GM12878 (cell line): ENCODE measurements at regions not wholly inside any gene's neighbourhood (a gene's known extent, or its start where the extent isn't known, plus 50 kb on each side); places are given as distances from the start of the nearest gene placed in this dataset.

Source experiments
- ATAC-seq: fragments of 200-7000 bp; cut with Tn5 transposase; 3 replicates; pipeline ENCODE4 v1.9.1; 2020; ENCODE audit warnings: mild to moderate bottlenecking, moderate library complexity
- BruUV-seq: library from RNA; stranded (reverse); fragments of 400-500 nt; replicated peaks from 2 replicates; lab custom pipeline; 2021; lab: Mats Ljungman, UMichigan
- CTCF ChIA-PET: fragments of 300-600 bp; sonication (Branson Sonifier 250); formaldehyde crosslinking; extraction: SDS; loops from one replicate; lab custom pipeline; 2021; ENCODE audit warnings: inconsistent platforms; lab: Yijun Ruan, JAX
- POLR2A ChIA-PET: fragments of 350-600 bp; formaldehyde crosslinking; extraction: SDS; loops from one replicate; lab custom pipeline; 2021; ENCODE audit warnings: inconsistent platforms; lab: Charles Lee
- RAD21 ChIA-PET: fragments of 300-600 bp; sonication (Branson Sonifier 250); formaldehyde crosslinking; loops from one replicate; lab custom pipeline; 2023; ENCODE audit warnings: antibody characterized with exemption; ENCODE audit not compliant: unreplicated experiment; lab: Charles Lee
- SMC1A ChIA-PET: fragments of 300-600 bp; sonication (Branson Sonifier 250); formaldehyde crosslinking; loops from one replicate; lab custom pipeline; 2023; ENCODE audit not compliant: unreplicated experiment, uncharacterized antibody; lab: Charles Lee
- DNase-seq: peaks from one replicate; pipeline ENCODE4 v3.0.0-alpha.2; 2011; ENCODE audit warnings: low read depth, low spot score
- FAIRE-seq: peaks from 3 replicates; lab custom pipeline; 2011; peaks lifted over from hg19 to GRCh38; lab: Jason Lieb, UNC
- H2AFZ ChIP-seq: 2 replicates; pipeline ENCODE4 v1.6.0; 2011; ENCODE audit warnings: low read depth, low read length, control low read depth; ENCODE audit not compliant: control insufficient read depth
- H3K27ac ChIP-seq: 2 replicates; pipeline ENCODE4 v1.5.1; 2011; ENCODE audit warnings: control low read depth; ENCODE audit not compliant: control insufficient read depth, insufficient read depth
- H3K27me3 ChIP-seq, 2 experiments: replicated peaks in 1 of 2; 2 replicates each; pipeline versions ENCODE4 v1.6.0 to v1.6.1; 2011; ENCODE audit warnings: low read length in 1 of 2; ENCODE audit not compliant: control insufficient read depth in 2 of 2, insufficient read depth in 2 of 2
- H3K36me3 ChIP-seq, 2 experiments: 2 replicates each; pipeline ENCODE4 v1.5.1; 2011; ENCODE audit warnings: low read length in 1 of 2; ENCODE audit not compliant: control insufficient read depth in 2 of 2, insufficient read depth in 2 of 2
- H3K4me1 ChIP-seq: 2 replicates; pipeline ENCODE4 v1.6.1; 2011; ENCODE audit warnings: mild to moderate bottlenecking, low read length, moderate library complexity, mixed read lengths; ENCODE audit not compliant: control insufficient read depth, insufficient read depth
- H3K4me2 ChIP-seq: 2 replicates; pipeline ENCODE4 v1.6.0; 2011; ENCODE audit warnings: control low read depth; ENCODE audit not compliant: control insufficient read depth, insufficient read depth
- H3K4me3 ChIP-seq: fragments of 200-600 bp; sonication (generic); 2 replicates; pipeline ENCODE4 v1.5.1; 2016
- H3K79me2 ChIP-seq: 2 replicates; pipeline ENCODE4 v1.6.0; 2011; ENCODE audit warnings: low read length; ENCODE audit not compliant: control insufficient read depth, insufficient read depth
- H3K9ac ChIP-seq: 2 replicates; pipeline ENCODE4 v1.8.0; 2011; ENCODE audit warnings: low read length, control low read depth, mixed read lengths; ENCODE audit not compliant: control insufficient read depth, insufficient read depth
- H3K9me3 ChIP-seq: replicated peaks from 3 replicates; pipeline ENCODE4 v1.5.1; 2011; ENCODE audit warnings: mild to moderate bottlenecking, low read length; ENCODE audit not compliant: control insufficient read depth, insufficient read depth
- H4K20me1 ChIP-seq: 2 replicates; pipeline ENCODE4 v1.6.0; 2011; ENCODE audit not compliant: control insufficient read depth, insufficient read depth
- EED ChIP-seq: sonication (generic); IDR thresholded peaks from 2 replicates; pipeline ENCODE4 v1.6.1; 2016; ENCODE audit warnings: antibody characterized with exemption, low read depth
- HCFC1 ChIP-seq: fragments of 150-350 bp; IDR thresholded peaks from 2 replicates; pipeline ENCODE4 v1.6.1; 2014; ENCODE audit warnings: low read length
- MEF2A ChIP-seq: IDR thresholded peaks from 2 replicates; pipeline ENCODE4 v1.6.1; 2011; ENCODE audit warnings: low read depth, mild to moderate bottlenecking, low read length, moderate library complexity; ENCODE audit not compliant: insufficient read depth
- NFIC ChIP-seq: IDR thresholded peaks from 2 replicates; pipeline ENCODE4 v1.6.1; 2012; ENCODE audit warnings: low read depth, mild to moderate bottlenecking, inconsistent platforms, low read length, moderate library complexity
- SREBF2 ChIP-seq: IDR thresholded peaks from 2 replicates; pipeline ENCODE4 v1.6.1; 2012; ENCODE audit warnings: mild to moderate bottlenecking, low read length
- WGBS: methylation state at CpG from one replicate; pipeline ENCODE4 v1.1.6; 2016; ENCODE audit warnings: low lambda C conversion rate; ENCODE audit not compliant: insufficient replicate concordance, insufficient coverage; ENCODE audit errors: missing lambda C conversion rate; 5-methylcytosine and 5-hydroxymethylcytosine counted together
- in situ Hi-C: fragments of 300-500 bp; cut with MboI; formaldehyde crosslinking; loops from 9 replicates; pipeline ENCODE4 v1.14.3; 2018; ENCODE audit warnings: mixed read lengths
- intact Hi-C: fragments of 100-400 bp; cut with micrococcal nuclease; formaldehyde crosslinking; loops from one replicate; pipeline ENCODE4 v1.14.2; 2022; ENCODE audit not compliant: unreplicated experiment
- TF ChIP-seq, protein P1 (sequence below): fragments of 450-650 bp; IDR thresholded peaks from 2 replicates; pipeline ENCODE4 v1.6.1; 2017; ENCODE audit warnings: mild to moderate bottlenecking, moderate library complexity
- TF ChIP-seq, protein P2 (sequence below): fragments of 450-650 bp; formaldehyde crosslinking; IDR thresholded peaks from 2 replicates; pipeline ENCODE4 v1.4.0; 2020; ENCODE audit warnings: mild to moderate bottlenecking, moderate library complexity
- TF ChIP-seq, protein P3 (sequence below): fragments of 450-650 bp; IDR thresholded peaks from 2 replicates; pipeline ENCODE4 v1.6.1; 2018; ENCODE audit warnings: borderline replicate concordance, mild to moderate bottlenecking; ENCODE audit not compliant: partially characterized antibody

DNA sequence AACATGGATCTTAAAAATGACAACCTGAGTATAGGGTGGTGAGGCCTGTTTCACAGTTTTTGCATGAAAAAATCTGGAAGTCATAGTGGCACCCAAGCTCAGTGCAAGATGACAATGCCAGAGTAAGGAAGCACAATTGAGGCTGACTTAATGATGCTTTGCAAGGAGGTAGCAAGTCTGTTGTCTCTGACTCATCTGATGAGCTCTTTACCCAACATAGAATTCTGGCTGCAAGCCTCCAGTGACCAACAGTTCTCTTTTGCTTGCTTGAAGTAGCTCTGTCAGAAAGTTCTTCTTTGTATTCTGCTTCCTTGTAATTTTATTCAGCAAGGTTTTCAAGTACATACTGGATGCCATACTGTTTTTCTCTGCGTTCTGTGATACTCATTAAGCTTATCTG, 117.1 kb downstream of the FOXD2 start:
- Histone ChIP-seq H3K27me3 (no peaks in the 10 kb centered on the region; a peak in 1 of 4 replicates), H2AFZ (no peak overlapping the region), H3K36me3 (no peaks in the 10 kb centered on the region), H3K4me2 (no peak overlapping the region), H3K27ac (no peak overlapping the region), H3K9ac (no peak overlapping the region), H3K9me3 (no peaks in the 10 kb centered on the region), H4K20me1 (no peaks in the 10 kb centered on the region), H3K4me3 (no peak overlapping the region), H3K4me1 (no peaks in the 10 kb centered on the region), H3K79me2 (no peaks in the 10 kb centered on the region)
- TF ChIP-seq, protein P1, sequence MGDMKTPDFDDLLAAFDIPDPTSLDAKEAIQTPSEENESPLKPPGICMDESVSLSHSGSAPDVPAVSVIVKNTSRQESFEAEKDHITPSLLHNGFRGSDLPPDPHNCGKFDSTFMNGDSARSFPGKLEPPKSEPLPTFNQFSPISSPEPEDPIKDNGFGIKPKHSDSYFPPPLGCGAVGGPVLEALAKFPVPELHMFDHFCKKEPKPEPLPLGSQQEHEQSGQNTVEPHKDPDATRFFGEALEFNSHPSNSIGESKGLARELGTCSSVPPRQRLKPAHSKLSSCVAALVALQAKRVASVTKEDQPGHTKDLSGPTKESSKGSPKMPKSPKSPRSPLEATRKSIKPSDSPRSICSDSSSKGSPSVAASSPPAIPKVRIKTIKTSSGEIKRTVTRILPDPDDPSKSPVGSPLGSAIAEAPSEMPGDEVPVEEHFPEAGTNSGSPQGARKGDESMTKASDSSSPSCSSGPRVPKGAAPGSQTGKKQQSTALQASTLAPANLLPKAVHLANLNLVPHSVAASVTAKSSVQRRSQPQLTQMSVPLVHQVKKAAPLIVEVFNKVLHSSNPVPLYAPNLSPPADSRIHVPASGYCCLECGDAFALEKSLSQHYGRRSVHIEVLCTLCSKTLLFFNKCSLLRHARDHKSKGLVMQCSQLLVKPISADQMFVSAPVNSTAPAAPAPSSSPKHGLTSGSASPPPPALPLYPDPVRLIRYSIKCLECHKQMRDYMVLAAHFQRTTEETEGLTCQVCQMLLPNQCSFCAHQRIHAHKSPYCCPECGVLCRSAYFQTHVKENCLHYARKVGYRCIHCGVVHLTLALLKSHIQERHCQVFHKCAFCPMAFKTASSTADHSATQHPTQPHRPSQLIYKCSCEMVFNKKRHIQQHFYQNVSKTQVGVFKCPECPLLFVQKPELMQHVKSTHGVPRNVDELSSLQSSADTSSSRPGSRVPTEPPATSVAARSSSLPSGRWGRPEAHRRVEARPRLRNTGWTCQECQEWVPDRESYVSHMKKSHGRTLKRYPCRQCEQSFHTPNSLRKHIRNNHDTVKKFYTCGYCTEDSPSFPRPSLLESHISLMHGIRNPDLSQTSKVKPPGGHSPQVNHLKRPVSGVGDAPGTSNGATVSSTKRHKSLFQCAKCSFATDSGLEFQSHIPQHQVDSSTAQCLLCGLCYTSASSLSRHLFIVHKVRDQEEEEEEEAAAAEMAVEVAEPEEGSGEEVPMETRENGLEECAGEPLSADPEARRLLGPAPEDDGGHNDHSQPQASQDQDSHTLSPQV: no peak
- TF ChIP-seq, protein P2, sequence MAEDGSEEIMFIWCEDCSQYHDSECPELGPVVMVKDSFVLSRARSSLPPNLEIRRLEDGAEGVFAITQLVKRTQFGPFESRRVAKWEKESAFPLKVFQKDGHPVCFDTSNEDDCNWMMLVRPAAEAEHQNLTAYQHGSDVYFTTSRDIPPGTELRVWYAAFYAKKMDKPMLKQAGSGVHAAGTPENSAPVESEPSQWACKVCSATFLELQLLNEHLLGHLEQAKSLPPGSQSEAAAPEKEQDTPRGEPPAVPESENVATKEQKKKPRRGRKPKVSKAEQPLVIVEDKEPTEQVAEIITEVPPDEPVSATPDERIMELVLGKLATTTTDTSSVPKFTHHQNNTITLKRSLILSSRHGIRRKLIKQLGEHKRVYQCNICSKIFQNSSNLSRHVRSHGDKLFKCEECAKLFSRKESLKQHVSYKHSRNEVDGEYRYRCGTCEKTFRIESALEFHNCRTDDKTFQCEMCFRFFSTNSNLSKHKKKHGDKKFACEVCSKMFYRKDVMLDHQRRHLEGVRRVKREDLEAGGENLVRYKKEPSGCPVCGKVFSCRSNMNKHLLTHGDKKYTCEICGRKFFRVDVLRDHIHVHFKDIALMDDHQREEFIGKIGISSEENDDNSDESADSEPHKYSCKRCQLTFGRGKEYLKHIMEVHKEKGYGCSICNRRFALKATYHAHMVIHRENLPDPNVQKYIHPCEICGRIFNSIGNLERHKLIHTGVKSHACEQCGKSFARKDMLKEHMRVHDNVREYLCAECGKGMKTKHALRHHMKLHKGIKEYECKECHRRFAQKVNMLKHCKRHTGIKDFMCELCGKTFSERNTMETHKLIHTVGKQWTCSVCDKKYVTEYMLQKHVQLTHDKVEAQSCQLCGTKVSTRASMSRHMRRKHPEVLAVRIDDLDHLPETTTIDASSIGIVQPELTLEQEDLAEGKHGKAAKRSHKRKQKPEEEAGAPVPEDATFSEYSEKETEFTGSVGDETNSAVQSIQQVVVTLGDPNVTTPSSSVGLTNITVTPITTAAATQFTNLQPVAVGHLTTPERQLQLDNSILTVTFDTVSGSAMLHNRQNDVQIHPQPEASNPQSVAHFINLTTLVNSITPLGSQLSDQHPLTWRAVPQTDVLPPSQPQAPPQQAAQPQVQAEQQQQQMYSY (CRISPR knock-in tag): no peak
- TF ChIP-seq MEF2A (no peak), NFIC (no peak), HCFC1 (no peak), SREBF2 (no peak), EED (no peak)
- TF ChIP-seq, protein P3, sequence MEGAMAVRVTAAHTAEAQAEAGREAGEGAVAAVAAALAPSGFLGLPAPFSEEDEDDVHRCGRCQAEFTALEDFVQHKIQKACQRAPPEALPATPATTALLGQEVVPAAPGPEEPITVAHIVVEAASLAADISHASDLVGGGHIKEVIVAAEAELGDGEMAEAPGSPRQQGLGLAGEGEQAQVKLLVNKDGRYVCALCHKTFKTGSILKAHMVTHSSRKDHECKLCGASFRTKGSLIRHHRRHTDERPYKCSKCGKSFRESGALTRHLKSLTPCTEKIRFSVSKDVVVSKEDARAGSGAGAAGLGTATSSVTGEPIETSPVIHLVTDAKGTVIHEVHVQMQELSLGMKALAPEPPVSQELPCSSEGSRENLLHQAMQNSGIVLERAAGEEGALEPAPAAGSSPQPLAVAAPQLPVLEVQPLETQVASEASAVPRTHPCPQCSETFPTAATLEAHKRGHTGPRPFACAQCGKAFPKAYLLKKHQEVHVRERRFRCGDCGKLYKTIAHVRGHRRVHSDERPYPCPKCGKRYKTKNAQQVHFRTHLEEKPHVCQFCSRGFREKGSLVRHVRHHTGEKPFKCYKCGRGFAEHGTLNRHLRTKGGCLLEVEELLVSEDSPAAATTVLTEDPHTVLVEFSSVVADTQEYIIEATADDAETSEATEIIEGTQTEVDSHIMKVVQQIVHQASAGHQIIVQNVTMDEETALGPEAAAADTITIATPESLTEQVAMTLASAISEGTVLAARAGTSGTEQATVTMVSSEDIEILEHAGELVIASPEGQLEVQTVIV: no peak
- ChIA-PET SMC1A (interaction anchor here (0.9 kb wide), 1 partner anchor 25 kb away, joined by 3 read pairs; no protein-coding TSS in a partner anchor), CTCF (interaction anchor here (0.9 kb wide), 1 partner anchor 165 kb away, joined by 3 read pairs; no protein-coding TSS in a partner anchor), POLR2A (no interaction called here), RAD21 (no interaction called here)
- no peak for ATAC-seq
- intact Hi-C loops: no loop called here
- no peak for DNase-seq
- BruUV-seq: no TSS peak
- in situ Hi-C loops: no loop called here
- 0% methylated on average over 1 of the region's 1 CpG for WGBS
- FAIRE-seq: no peak
